ENCODE measurements at regions not wholly inside any gene's neighbourhood (a gene's known extent, or its start where the extent isn't known, plus 50 kb on each side); places are given as distances from the start of the nearest gene placed in this dataset.

DNA sequence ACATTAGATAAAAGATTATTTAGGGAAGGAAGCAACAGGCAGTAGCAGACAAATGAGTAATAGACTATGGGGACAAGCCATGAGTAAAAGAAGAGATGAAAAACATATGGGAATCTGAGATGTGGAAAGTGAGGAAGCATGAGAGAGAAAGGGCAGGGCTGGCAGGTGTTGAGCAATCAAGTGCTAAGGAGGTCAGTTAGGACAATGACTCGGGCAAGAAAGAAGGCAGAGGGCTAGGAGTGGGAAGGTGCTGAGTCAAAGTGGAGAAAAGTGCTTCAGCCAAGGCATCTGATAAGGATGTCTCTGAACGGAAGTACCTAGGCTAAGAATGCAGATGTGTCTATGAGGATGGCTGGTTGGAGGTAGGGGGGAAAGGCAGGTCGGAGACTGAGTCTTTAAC lies 291.9 kb upstream of the HTR2A start:
- Mint-ChIP-seq H3K27ac (no peak overlapping the region; a peak in 1 of 7 replicates), H3K36me3 (ENCODE audit: insufficient read depth in 1 of 3, low read depth in 3 of 3) (no peaks in the 10 kb centered on the region), H3K9me3 (no peaks in the 10 kb centered on the region), H3K27me3 (ENCODE audit: low read depth) (no peaks in the 10 kb centered on the region), H3K4me3 (no peak overlapping the region), H3K4me1 (0 out of 4 replicates have a peak, but pooled peaks cover 0 to 4% of the 10 kb centered on the region in 2 experiments)
- no peak overlapping the region for H3K9ac ChIP-seq (ENCODE audit: extremely low read depth, insufficient read length, low read length)
- no peak overlapping the region for H2AFZ ChIP-seq (ENCODE audit: low read length)
- H3K23ac ChIP-seq (ENCODE audit: insufficient read length, low read depth, low read length), result no peak overlapping the region
- no peaks in the 10 kb centered on the region for H3K4me1 ChIP-seq (ENCODE audit: insufficient read depth, low read length)
- no peaks in the 10 kb centered on the region for H3K23me2 ChIP-seq (ENCODE audit: insufficient read length, low read depth, low read length, poor library complexity, severe bottlenecking)
- H3K4me2 ChIP-seq (ENCODE audit: insufficient read depth, insufficient read length, low read length), result no peak overlapping the region
- no peaks in the 10 kb centered on the region for H3K27me3 ChIP-seq (ENCODE audit: insufficient read depth, low read length)
- peaks cover 1% of the 10 kb centered on the region for H3K9me3 ChIP-seq (ENCODE audit: control insufficient read depth, low read depth, low read length)
- no peaks in the 10 kb centered on the region for H3K79me1 ChIP-seq (ENCODE audit: insufficient read depth, low read depth, low read length, poor library complexity, severe bottlenecking)
- H2BK120ac ChIP-seq (ENCODE audit: low read depth, low read length, poor library complexity, severe bottlenecking), result no peak overlapping the region
- no peak overlapping the region for H3T11ph ChIP-seq (ENCODE audit: low read length)
- no peak overlapping the region for H2BK20ac ChIP-seq (ENCODE audit: low read depth, low read length, poor library complexity, severe bottlenecking)
- H4K20me1 ChIP-seq (ENCODE audit: control insufficient read depth, insufficient read depth, insufficient read length), result no peaks in the 10 kb centered on the region
- no peak overlapping the region for H2BK15ac ChIP-seq (ENCODE audit: low read depth, low read length)
- TF ChIP-seq, protein P1, sequence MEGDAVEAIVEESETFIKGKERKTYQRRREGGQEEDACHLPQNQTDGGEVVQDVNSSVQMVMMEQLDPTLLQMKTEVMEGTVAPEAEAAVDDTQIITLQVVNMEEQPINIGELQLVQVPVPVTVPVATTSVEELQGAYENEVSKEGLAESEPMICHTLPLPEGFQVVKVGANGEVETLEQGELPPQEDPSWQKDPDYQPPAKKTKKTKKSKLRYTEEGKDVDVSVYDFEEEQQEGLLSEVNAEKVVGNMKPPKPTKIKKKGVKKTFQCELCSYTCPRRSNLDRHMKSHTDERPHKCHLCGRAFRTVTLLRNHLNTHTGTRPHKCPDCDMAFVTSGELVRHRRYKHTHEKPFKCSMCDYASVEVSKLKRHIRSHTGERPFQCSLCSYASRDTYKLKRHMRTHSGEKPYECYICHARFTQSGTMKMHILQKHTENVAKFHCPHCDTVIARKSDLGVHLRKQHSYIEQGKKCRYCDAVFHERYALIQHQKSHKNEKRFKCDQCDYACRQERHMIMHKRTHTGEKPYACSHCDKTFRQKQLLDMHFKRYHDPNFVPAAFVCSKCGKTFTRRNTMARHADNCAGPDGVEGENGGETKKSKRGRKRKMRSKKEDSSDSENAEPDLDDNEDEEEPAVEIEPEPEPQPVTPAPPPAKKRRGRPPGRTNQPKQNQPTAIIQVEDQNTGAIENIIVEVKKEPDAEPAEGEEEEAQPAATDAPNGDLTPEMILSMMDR (conservative IDR thresholded peaks at IDR 0.05), result no peak
- H3K14ac ChIP-seq (ENCODE audit: insufficient read depth, low read length), result no peak overlapping the region
- no peak overlapping the region for H2BK5ac ChIP-seq (ENCODE audit: insufficient read length, low read length)
- H3K56ac ChIP-seq (ENCODE audit: insufficient read length, low read depth, low read length), result no peak overlapping the region
- WGBS (ENCODE audit: extremely low coverage, insufficient read length, low lambda C conversion rate), result no CpG with 5 or more reads among the region's 3 CpGs
- no peaks in the 10 kb centered on the region for H3K79me2 ChIP-seq (ENCODE audit: insufficient read depth, low read length)
- H3K18ac ChIP-seq (ENCODE audit: insufficient read length, low read depth, low read length), result no peak overlapping the region
- no peak overlapping the region for H3K27ac ChIP-seq (ENCODE audit: insufficient read length, low read depth, low read length)
- H2AK5ac ChIP-seq (ENCODE audit: insufficient read length, low read length), result no peak overlapping the region
- H3K4ac ChIP-seq (ENCODE audit: low read depth, low read length), result no peak overlapping the region
- no peak for DNase-seq
- no peak overlapping the region for H4K8ac ChIP-seq (replicated peaks; ENCODE audit: insufficient read length, low read depth, low read length)
- no peak overlapping the region for H2BK12ac ChIP-seq (ENCODE audit: insufficient read length, low read depth, low read length)
- no peak overlapping the region for H4K5ac ChIP-seq (ENCODE audit: insufficient read length, low read depth, low read length)
- H4K91ac ChIP-seq (ENCODE audit: insufficient read length, low read depth, low read length), result no peak overlapping the region

All from H9 (cell line).